Ishikawa (cell line): ENCODE measurements at regions not wholly inside any gene's neighbourhood (a gene's known extent, or its start where the extent isn't known, plus 50 kb on each side); places are given as distances from the start of the nearest gene placed in this dataset.

ENCODE experiments used
- CEBPB ChIP-seq: IDR thresholded peaks from 2 replicates; pipeline ENCODE4 v1.6.1; 2012
- CREB1 ChIP-seq: IDR thresholded peaks from 2 replicates; pipeline ENCODE4 v1.6.1; 2012; ENCODE audit warnings: low read depth
- EGR1 ChIP-seq: IDR thresholded peaks from 2 replicates; pipeline ENCODE4 v1.6.1; 2012
- EP300 ChIP-seq: IDR thresholded peaks from 2 replicates; pipeline ENCODE4 v1.6.1; 2012; ENCODE audit warnings: borderline replicate concordance
- FOXM1 ChIP-seq: IDR thresholded peaks from 2 replicates; pipeline ENCODE4 v1.6.1; 2012; ENCODE audit warnings: low read depth, borderline replicate concordance
- NFIC ChIP-seq: IDR thresholded peaks from 2 replicates; pipeline ENCODE4 v1.6.1; 2012
- RAD21 ChIP-seq: IDR thresholded peaks from 2 replicates; pipeline ENCODE4 v1.6.1; 2012; ENCODE audit warnings: low read depth
- TAF1 ChIP-seq: IDR thresholded peaks from 2 replicates; pipeline ENCODE4 v1.6.1; 2012; ENCODE audit warnings: low read depth, mild to moderate bottlenecking
- TCF12 ChIP-seq: IDR thresholded peaks from 2 replicates; pipeline ENCODE4 v1.6.1; 2012; ENCODE audit warnings: low read depth
- TEAD4 ChIP-seq: IDR thresholded peaks from 2 replicates; pipeline ENCODE4 v1.6.1; 2012
- YY1 ChIP-seq: IDR thresholded peaks from 2 replicates; pipeline ENCODE4 v1.6.1; 2012; ENCODE audit warnings: low read depth
- ZBTB7A ChIP-seq: IDR thresholded peaks from 2 replicates; pipeline ENCODE4 v1.6.1; 2012; ENCODE audit warnings: low read depth
- TF ChIP-seq, protein P1 (sequence below): IDR thresholded peaks from 2 replicates; pipeline ENCODE4 v1.6.1; 2012; ENCODE audit warnings: low read depth, mild to moderate bottlenecking
- TF ChIP-seq, protein P2 (sequence below): IDR thresholded peaks from 2 replicates; pipeline ENCODE4 v1.6.1; 2012
- TF ChIP-seq, protein P3 (sequence below): IDR thresholded peaks from 2 replicates; pipeline ENCODE4 v1.6.1; 2012

DNA sequence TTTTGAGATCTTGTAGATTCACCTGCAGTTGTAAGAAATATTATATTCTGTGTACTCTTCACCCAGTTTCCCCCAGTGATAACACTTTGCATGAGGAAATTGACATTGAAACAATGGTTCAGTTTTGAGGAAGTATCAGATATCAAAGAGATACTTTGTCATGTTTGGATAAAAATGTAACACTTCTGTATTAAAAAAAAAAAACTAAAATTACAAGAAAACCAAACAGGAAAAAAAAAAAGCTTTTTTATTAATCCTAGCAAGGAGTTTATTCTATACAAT is 204.0 kb downstream of the ARL4C start:
- TF ChIP-seq TEAD4 (no peak), ZBTB7A (no peak), EP300 (no peak), CEBPB (no peak), CREB1 (no peak), NFIC (no peak), TCF12 (no peak), RAD21 (no peak), TAF1 (no peak), EGR1 (no peak)
- TF ChIP-seq, protein P1, sequence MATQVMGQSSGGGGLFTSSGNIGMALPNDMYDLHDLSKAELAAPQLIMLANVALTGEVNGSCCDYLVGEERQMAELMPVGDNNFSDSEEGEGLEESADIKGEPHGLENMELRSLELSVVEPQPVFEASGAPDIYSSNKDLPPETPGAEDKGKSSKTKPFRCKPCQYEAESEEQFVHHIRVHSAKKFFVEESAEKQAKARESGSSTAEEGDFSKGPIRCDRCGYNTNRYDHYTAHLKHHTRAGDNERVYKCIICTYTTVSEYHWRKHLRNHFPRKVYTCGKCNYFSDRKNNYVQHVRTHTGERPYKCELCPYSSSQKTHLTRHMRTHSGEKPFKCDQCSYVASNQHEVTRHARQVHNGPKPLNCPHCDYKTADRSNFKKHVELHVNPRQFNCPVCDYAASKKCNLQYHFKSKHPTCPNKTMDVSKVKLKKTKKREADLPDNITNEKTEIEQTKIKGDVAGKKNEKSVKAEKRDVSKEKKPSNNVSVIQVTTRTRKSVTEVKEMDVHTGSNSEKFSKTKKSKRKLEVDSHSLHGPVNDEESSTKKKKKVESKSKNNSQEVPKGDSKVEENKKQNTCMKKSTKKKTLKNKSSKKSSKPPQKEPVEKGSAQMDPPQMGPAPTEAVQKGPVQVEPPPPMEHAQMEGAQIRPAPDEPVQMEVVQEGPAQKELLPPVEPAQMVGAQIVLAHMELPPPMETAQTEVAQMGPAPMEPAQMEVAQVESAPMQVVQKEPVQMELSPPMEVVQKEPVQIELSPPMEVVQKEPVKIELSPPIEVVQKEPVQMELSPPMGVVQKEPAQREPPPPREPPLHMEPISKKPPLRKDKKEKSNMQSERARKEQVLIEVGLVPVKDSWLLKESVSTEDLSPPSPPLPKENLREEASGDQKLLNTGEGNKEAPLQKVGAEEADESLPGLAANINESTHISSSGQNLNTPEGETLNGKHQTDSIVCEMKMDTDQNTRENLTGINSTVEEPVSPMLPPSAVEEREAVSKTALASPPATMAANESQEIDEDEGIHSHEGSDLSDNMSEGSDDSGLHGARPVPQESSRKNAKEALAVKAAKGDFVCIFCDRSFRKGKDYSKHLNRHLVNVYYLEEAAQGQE: no peak
- TF ChIP-seq, protein P2, sequence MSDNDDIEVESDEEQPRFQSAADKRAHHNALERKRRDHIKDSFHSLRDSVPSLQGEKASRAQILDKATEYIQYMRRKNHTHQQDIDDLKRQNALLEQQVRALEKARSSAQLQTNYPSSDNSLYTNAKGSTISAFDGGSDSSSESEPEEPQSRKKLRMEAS: no peak
- TF ChIP-seq, protein P3, sequence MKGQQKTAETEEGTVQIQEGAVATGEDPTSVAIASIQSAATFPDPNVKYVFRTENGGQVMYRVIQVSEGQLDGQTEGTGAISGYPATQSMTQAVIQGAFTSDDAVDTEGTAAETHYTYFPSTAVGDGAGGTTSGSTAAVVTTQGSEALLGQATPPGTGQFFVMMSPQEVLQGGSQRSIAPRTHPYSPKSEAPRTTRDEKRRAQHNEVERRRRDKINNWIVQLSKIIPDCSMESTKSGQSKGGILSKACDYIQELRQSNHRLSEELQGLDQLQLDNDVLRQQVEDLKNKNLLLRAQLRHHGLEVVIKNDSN: no peak

DNA sequence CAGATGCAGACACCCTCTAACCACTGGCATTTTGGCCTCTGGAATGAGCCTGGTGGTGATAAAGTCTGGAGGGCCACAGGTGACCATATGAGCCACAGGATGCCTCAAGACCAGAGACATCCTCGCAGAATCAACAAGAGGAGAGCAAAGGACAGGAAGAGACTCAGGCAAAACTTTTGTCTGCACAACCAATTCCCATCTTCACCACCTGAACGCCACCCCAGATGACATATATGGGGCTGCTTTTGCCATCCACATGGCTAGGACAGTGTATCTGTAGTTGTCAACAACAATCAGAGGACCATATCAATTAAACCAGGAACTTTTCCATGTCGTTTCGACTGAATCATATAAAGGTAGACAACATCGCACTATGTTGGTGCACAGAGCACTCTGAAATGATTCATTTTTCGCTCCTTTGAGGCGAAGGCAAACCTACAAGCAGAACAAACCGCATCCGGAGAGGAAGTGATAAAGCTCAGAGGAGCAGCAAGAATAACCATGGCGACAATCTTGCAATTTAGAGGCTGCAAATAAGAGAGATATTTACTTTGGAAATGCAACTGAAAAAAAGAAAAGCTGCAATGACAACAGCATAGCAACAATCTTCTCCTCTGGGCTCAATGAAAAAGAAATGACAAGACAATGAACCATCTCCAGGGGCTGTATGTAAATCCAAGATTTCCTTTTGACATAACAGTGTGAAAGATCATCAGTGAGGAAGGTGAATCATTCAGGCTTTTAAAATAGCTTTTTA is 204.5 kb downstream of the ARL4C start:
- TF ChIP-seq YY1 (no peak), FOXM1 (0 out of 2 replicates have a peak, but pooled peaks have one; percentile 16)

DNA sequence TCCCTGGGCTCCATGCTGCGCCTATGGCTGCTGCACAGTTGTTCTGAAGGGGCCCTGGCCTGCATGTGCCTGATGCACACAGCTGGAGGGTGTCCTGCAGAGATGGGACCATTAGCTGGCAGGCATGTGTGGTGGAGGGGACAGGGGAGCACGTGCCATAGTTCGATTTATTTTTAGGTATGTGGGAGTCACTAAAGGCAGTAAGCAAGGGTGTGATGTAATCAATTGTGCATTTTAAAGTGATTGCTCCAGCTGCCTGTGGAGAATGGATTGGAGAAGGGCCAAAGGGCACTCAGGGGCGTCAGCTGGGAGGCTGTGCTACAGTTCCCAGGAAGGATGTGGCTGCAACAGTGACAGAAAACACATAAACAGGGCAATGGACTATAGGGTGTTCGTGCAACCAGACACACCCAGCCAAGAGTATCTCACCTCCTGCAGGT is 205.1 kb downstream of the ARL4C start:
- TF ChIP-seq FOXM1 (peak; percentile 82; the same call in 1 of the 2 replicates), TAF1 (no peak), EGR1 (peak; percentile 40; the same call in 1 of the 2 replicates), YY1 (no peak; the same call in 1 of the 2 replicates), CEBPB (peak; percentile 87), CREB1 (no peak), TEAD4 (peak; percentile 88), RAD21 (peak; percentile 8; the same call in 1 of the 2 replicates), NFIC (peak; percentile 98), EP300 (peak; percentile 97), ZBTB7A (no peak; the same call in 1 of the 2 replicates), TCF12 (peak; percentile 98)
- TF ChIP-seq, protein P1: no peak
- TF ChIP-seq, protein P3: peak; percentile 76
- TF ChIP-seq, protein P2: peak; percentile 93

DNA sequence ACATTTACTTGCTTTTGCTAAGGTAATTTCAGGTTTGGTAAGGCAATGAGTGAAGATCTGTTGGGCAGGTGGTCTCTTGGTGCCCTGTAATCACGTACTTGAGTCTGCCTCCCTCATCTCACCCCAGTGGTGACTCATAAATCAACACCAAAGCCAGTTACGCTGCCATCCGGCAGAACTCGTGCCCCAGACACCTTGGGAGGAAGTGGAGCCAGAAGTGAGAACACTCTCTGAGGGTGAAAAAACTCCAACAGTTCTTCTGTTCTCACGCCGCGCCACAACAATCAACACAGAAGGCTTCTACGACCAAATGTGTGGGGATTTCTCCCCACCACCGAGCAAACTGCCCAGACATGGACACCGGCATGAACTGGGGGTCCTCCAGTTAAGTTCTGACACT is 206.2 kb downstream of the ARL4C start:
- TF ChIP-seq NFIC (no peak), EP300 (no peak), YY1 (no peak), TEAD4 (no peak), CREB1 (no peak), RAD21 (no peak), TAF1 (no peak), TCF12 (no peak), ZBTB7A (no peak), CEBPB (no peak), EGR1 (no peak), FOXM1 (no peak)
- TF ChIP-seq, protein P2: no peak
- TF ChIP-seq, protein P1: no peak
- TF ChIP-seq, protein P3: no peak
